Testis (tissue), 2 donors: ENCODE measurements at regions not wholly inside any gene's neighbourhood (a gene's known extent, or its start where the extent isn't known, plus 50 kb on each side); places are given as distances from the start of the nearest gene placed in this dataset.

ENCODE experiments used
- POLR2A ChIP-seq: fragments of 450-650 bp; IDR thresholded peaks from one replicate; pipeline ENCODE4 v1.6.1; 2017; ENCODE audit warnings: antibody characterized with exemption, mild to moderate bottlenecking, moderate library complexity
- TF ChIP-seq, protein P1 (sequence below), 3 experiments: fragments of 450-650 bp in 2 of 3; fragments of 200-600 bp in 1 of 3; sonication (generic) in 1 of 3; IDR thresholded peaks; one replicate each; pipeline ENCODE4 v1.5.1; 2016 to 2019; ENCODE audit warnings: antibody characterized with exemption in 3 of 3, mild to moderate bottlenecking in 2 of 3, moderate library complexity in 1 of 3

DNA sequence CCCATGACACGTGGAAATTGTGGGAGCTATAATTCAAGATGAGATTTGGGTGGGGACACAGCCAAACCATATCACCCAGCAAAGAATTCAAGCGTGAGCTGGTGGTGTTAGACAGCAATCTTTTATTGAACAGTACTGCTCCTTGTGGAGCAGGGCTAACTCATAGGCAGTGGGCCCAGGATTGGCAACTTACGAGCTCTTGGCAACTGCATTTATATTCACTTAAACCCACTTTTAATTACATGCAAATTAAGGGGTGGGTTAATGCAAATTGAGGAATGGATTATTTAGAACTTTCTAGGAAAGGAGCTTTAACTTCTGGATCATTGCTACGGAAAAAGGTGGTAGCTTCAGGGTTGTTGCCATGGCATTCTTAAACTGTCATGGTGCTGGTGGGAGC, 135.6 kb upstream of the KAZN start:
- TF ChIP-seq, protein P1, sequence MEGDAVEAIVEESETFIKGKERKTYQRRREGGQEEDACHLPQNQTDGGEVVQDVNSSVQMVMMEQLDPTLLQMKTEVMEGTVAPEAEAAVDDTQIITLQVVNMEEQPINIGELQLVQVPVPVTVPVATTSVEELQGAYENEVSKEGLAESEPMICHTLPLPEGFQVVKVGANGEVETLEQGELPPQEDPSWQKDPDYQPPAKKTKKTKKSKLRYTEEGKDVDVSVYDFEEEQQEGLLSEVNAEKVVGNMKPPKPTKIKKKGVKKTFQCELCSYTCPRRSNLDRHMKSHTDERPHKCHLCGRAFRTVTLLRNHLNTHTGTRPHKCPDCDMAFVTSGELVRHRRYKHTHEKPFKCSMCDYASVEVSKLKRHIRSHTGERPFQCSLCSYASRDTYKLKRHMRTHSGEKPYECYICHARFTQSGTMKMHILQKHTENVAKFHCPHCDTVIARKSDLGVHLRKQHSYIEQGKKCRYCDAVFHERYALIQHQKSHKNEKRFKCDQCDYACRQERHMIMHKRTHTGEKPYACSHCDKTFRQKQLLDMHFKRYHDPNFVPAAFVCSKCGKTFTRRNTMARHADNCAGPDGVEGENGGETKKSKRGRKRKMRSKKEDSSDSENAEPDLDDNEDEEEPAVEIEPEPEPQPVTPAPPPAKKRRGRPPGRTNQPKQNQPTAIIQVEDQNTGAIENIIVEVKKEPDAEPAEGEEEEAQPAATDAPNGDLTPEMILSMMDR (IDR thresholded peaks at IDR 0.05), result no peak
- no peak for TF ChIP-seq POLR2A
